Neural crest cell (in vitro differentiated cells): ENCODE measurements at regions not wholly inside any gene's neighbourhood (a gene's known extent, or its start where the extent isn't known, plus 50 kb on each side); places are given as distances from the start of the nearest gene placed in this dataset.

Experiments
- DNase-seq: peaks from one replicate; pipeline ENCODE4 v3.0.0; 2021; ENCODE audit warnings: low read depth, mixed read lengths, low spot score
- H3K27ac Mint-ChIP-seq: one replicate; pipeline ENCODE4 v1.8.0; 2021; ENCODE audit warnings: mild to moderate bottlenecking, mixed read lengths; ENCODE audit not compliant: unreplicated experiment
- H3K27me3 Mint-ChIP-seq: 2 replicates; pipeline ENCODE4 v1.8.0; 2021; ENCODE audit warnings: low read depth, mild to moderate bottlenecking, mixed read lengths
- H3K36me3 Mint-ChIP-seq: 2 replicates; pipeline ENCODE4 v1.8.0; 2021; ENCODE audit warnings: low read depth, mild to moderate bottlenecking, mixed read lengths
- H3K4me1 Mint-ChIP-seq: 2 replicates; pipeline ENCODE4 v1.8.0; 2021; ENCODE audit warnings: mixed read lengths
- H3K4me3 Mint-ChIP-seq: one replicate; pipeline ENCODE4 v1.8.0; 2021; ENCODE audit warnings: mild to moderate bottlenecking, mixed read lengths
- H3K9me3 Mint-ChIP-seq: 2 replicates; pipeline ENCODE4 v1.8.0; 2021; ENCODE audit warnings: mixed read lengths
- CTCF ChIP-seq: fragments of 200-600 bp; sonication (generic); conservative IDR thresholded peaks from 2 replicates; pipeline ENCODE4 v1.5.0; 2021; ENCODE audit warnings: antibody characterized with exemption, mild to moderate bottlenecking

GRCh38 chr1:193676996-193677549, 490.7 kb upstream of the B3GALT2 start:
- no peak for TF ChIP-seq CTCF
- no peak overlapping the region for H3K27ac Mint-ChIP-seq
- H3K4me1 Mint-ChIP-seq: peaks cover 10% of the 10 kb centered on the region
- H3K9me3 Mint-ChIP-seq: no peaks in the 10 kb centered on the region
- no peak for DNase-seq
- H3K4me3 Mint-ChIP-seq: no peak overlapping the region
- no peaks in the 10 kb centered on the region for H3K27me3 Mint-ChIP-seq
- no peaks in the 10 kb centered on the region for H3K36me3 Mint-ChIP-seq

- Mint-ChIP-seq H3K4me1 (no peaks in the 10 kb centered on the region), H3K27me3 (no peaks in the 10 kb centered on the region), H3K27ac (no peak overlapping the region), H3K36me3 (no peaks in the 10 kb centered on the region), H3K4me3 (no peak overlapping the region), H3K9me3 (peaks cover 3% of the 10 kb centered on the region)
- TF ChIP-seq CTCF: no peak
- no peak for DNase-seq
These were observed 488.0 kb upstream of the B3GALT2 start for GRCh38 chr1:193674292-193674944.

- H3K27ac Mint-ChIP-seq: no peak overlapping the region
- H3K36me3 Mint-ChIP-seq: no peaks in the 10 kb centered on the region
- no peak overlapping the region for H3K4me3 Mint-ChIP-seq
- no peaks in the 10 kb centered on the region for H3K4me1 Mint-ChIP-seq
- H3K9me3 Mint-ChIP-seq: peaks cover 3% of the 10 kb centered on the region
- no peak for TF ChIP-seq CTCF
- no peak for DNase-seq
- no peaks in the 10 kb centered on the region for H3K27me3 Mint-ChIP-seq
These were observed 480.2 kb upstream of the B3GALT2 start for GRCh38 chr1:193666485-193667083.

GRCh38 chr1:193663965-193664364, 477.6 kb upstream of the B3GALT2 start:
- Mint-ChIP-seq H3K27ac (peak overlapping the region; percentile 38), H3K27me3 (no peaks in the 10 kb centered on the region), H3K36me3 (no peaks in the 10 kb centered on the region), H3K9me3 (no peaks in the 10 kb centered on the region), H3K4me1 (no peaks in the 10 kb centered on the region), H3K4me3 (no peak overlapping the region)
- DNase-seq: no peak
- no peak for TF ChIP-seq CTCF

- Mint-ChIP-seq H3K27me3 (no peaks in the 10 kb centered on the region), H3K4me1 (no peaks in the 10 kb centered on the region), H3K9me3 (no peaks in the 10 kb centered on the region), H3K36me3 (no peaks in the 10 kb centered on the region), H3K27ac (no peak overlapping the region), H3K4me3 (no peak overlapping the region)
- TF ChIP-seq CTCF: no peak
- no peak for DNase-seq
These were observed 475.6 kb upstream of the B3GALT2 start for GRCh38 chr1:193662030-193662429.
